OCI-LY1 (cell line): ENCODE measurements at regions not wholly inside any gene's neighbourhood (a gene's known extent, or its start where the extent isn't known, plus 50 kb on each side); places are given as distances from the start of the nearest gene placed in this dataset.

ENCODE experiments used
- H2AFZ ChIP-seq: fragments of 200-600 bp; sonication (generic), shearing (Covaris generic); 2 replicates; pipeline ENCODE4 v1.6.0; 2014; ENCODE audit warnings: antibody characterized with exemption, mild to moderate bottlenecking, low read length
- H3F3A ChIP-seq: fragments of 200-600 bp; sonication (generic), shearing (Covaris generic); 2 replicates; pipeline ENCODE4 v1.6.0; 2014; ENCODE audit warnings: mild to moderate bottlenecking, antibody characterized with exemption, low read length, moderate library complexity; ENCODE audit not compliant: insufficient read depth
- H3K27ac ChIP-seq: fragments of 200-600 bp; sonication (generic); 2 replicates; pipeline ENCODE4 v1.5.1; 2014; ENCODE audit warnings: low read length, mixed run types, mild to moderate bottlenecking, low read depth; ENCODE audit not compliant: poor library complexity, severe bottlenecking
- H3K27me3 ChIP-seq: fragments of 200-600 bp; sonication (generic); 2 replicates; pipeline ENCODE4 v1.6.0; 2014; ENCODE audit warnings: antibody characterized with exemption, mild to moderate bottlenecking, low read length, moderate library complexity; ENCODE audit not compliant: insufficient read depth
- H3K36me3 ChIP-seq: fragments of 200-600 bp; sonication (generic); 2 replicates; pipeline ENCODE4 v1.6.1; 2014; ENCODE audit warnings: mild to moderate bottlenecking, antibody characterized with exemption, low read length, moderate library complexity, mixed read lengths; ENCODE audit not compliant: insufficient read depth
- H3K4me1 ChIP-seq: fragments of 200-600 bp; sonication (generic); 2 replicates; pipeline ENCODE4 v1.5.1; 2014; ENCODE audit warnings: mild to moderate bottlenecking, low read length, moderate library complexity; ENCODE audit not compliant: insufficient read depth, severe bottlenecking
- H3K4me2 ChIP-seq: fragments of 200-600 bp; sonication (generic), shearing (Covaris generic); 2 replicates; pipeline ENCODE4 v1.6.1; 2014; ENCODE audit warnings: low read length
- H3K4me3 ChIP-seq: fragments of 200-600 bp; sonication (generic); 2 replicates; pipeline ENCODE4 v1.5.1; 2014; ENCODE audit warnings: low read length, low read depth, mild to moderate bottlenecking, mixed read lengths; ENCODE audit not compliant: poor library complexity, severe bottlenecking
- H3K79me2 ChIP-seq: fragments of 200-600 bp; shearing (Covaris generic); 2 replicates; pipeline ENCODE4 v1.6.1; 2016; ENCODE audit warnings: mixed run types, low read length, mixed read lengths; ENCODE audit not compliant: insufficient read depth
- H3K9ac ChIP-seq: fragments of 200-600 bp; sonication (generic), shearing (Covaris generic); 2 replicates; pipeline ENCODE4 v1.6.1; 2014; ENCODE audit warnings: mild to moderate bottlenecking, low read length, mixed read lengths
- H3K9me2 ChIP-seq: fragments of 200-600 bp; sonication (generic), shearing (Covaris generic); 2 replicates; pipeline ENCODE4 v1.6.1; 2014; ENCODE audit warnings: low read depth, mild to moderate bottlenecking, low read length, mixed read lengths
- H3K9me3 ChIP-seq: fragments of 200-600 bp; shearing (Covaris generic); 2 replicates; pipeline ENCODE4 v1.6.1; 2014; ENCODE audit warnings: low read length, mixed read lengths
- H4K20me1 ChIP-seq: fragments of 200-600 bp; sonication (generic), shearing (Covaris generic); 2 replicates; pipeline ENCODE4 v1.6.0; 2016; ENCODE audit warnings: mild to moderate bottlenecking, low read length; ENCODE audit not compliant: insufficient read depth
- CTCF ChIP-seq: fragments of 200-600 bp; sonication (generic), shearing (Covaris generic); IDR thresholded peaks from 2 replicates; pipeline ENCODE4 v1.5.1; 2017; ENCODE audit warnings: mild to moderate bottlenecking, antibody characterized with exemption, low read length, moderate library complexity, mixed read lengths
- EZH2 ChIP-seq: fragments of 200-600 bp; sonication (generic), shearing (Covaris generic); IDR thresholded peaks from 2 replicates; pipeline ENCODE4 v1.8.0; 2017; ENCODE audit warnings: borderline replicate concordance, mixed run types, mild to moderate bottlenecking, antibody characterized with exemption, low read length, moderate library complexity, mixed read lengths

GRCh38 chr2:107411267-107411666 is 415.4 kb upstream of the RGPD4 start:
- no peak overlapping the region for H3K9ac ChIP-seq
- no peaks in the 10 kb centered on the region for H3K9me3 ChIP-seq
- no peaks in the 10 kb centered on the region for H3K9me2 ChIP-seq
- H3K4me1 ChIP-seq = no peaks in the 10 kb centered on the region
- no peak overlapping the region for H2AFZ ChIP-seq
- no peak overlapping the region for H3K27ac ChIP-seq
- H3K36me3 ChIP-seq = no peaks in the 10 kb centered on the region
- TF ChIP-seq CTCF = no peak
- TF ChIP-seq EZH2 = no peak
- H4K20me1 ChIP-seq = no peaks in the 10 kb centered on the region
- no peaks in the 10 kb centered on the region for H3K27me3 ChIP-seq
- no peaks in the 10 kb centered on the region for H3K79me2 ChIP-seq
- H3K4me3 ChIP-seq = no peak overlapping the region
- no peak overlapping the region for H3K4me2 ChIP-seq
- no peaks in the 10 kb centered on the region for H3F3A ChIP-seq

DNA sequence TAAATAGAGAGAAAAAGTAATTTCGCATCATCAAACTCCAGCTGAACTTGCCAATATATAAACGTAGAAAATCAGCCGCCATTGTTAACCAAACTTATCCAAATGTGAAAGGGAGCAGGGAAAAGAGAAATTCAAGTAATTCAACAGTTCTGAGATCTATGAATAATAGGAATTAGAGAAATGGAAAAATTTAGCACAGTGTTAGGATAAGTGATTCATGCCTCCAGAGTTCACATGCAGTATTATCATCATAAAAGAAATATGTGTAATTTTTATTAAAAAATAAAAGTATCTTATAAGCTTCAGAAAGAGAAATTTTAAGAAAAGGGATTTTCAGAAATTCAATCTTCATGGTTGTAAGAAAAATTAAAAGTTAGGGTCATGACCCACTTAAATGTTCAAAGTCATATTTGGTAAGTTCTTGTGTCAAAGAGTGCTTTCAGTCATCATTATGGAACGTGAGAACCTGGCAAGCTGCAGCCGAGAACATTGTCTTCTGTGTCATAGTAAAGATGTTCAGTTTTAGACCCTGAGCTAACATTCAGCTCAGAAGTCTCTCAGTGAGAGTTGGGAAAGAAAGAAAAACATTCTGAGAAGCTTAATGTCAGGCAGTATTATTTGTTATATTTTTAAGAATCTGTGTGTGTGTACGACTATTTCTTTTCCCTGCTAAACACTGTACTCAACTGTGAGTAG is 414.3 kb upstream of the RGPD4 start:
- no peaks in the 10 kb centered on the region for H3K36me3 ChIP-seq
- no peaks in the 10 kb centered on the region for H3K9me3 ChIP-seq
- H3F3A ChIP-seq = no peaks in the 10 kb centered on the region
- H3K9ac ChIP-seq = no peak overlapping the region
- no peak overlapping the region for H3K4me3 ChIP-seq
- H3K79me2 ChIP-seq = no peaks in the 10 kb centered on the region
- H2AFZ ChIP-seq = no peak overlapping the region
- H3K27ac ChIP-seq = no peak overlapping the region
- H3K9me2 ChIP-seq = no peaks in the 10 kb centered on the region
- no peaks in the 10 kb centered on the region for H3K4me1 ChIP-seq
- H3K27me3 ChIP-seq = no peaks in the 10 kb centered on the region
- H3K4me2 ChIP-seq = no peak overlapping the region
- TF ChIP-seq EZH2 = no peak
- no peak for TF ChIP-seq CTCF
- no peaks in the 10 kb centered on the region for H4K20me1 ChIP-seq

DNA sequence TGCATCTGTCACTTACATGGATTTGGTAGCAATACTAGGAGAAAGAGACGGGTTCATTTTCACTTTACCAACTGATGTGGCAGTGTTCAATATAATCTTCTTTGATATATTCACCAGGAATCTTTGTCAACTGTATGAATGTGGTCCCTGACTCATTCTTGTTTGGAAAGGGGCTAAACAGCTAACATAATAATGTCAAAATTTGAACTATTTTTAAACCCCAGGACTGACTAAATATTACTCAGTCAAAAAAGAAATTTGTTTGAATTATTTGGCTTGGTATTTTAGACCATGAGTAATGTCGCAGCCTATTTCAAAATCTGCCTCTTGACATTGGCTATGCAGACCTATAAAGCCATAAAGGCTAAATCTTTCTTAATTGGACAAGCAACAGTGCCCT is 413.7 kb upstream of the RGPD4 start:
- H3K4me1 ChIP-seq = no peaks in the 10 kb centered on the region
- H3K79me2 ChIP-seq = no peaks in the 10 kb centered on the region
- no peak overlapping the region for H3K27ac ChIP-seq
- H3F3A ChIP-seq = no peaks in the 10 kb centered on the region
- no peaks in the 10 kb centered on the region for H3K9me2 ChIP-seq
- no peak overlapping the region for H3K4me3 ChIP-seq
- TF ChIP-seq EZH2 (no peak), CTCF (no peak)
- no peaks in the 10 kb centered on the region for H3K9me3 ChIP-seq
- no peaks in the 10 kb centered on the region for H3K27me3 ChIP-seq
- no peak overlapping the region for H2AFZ ChIP-seq
- H3K36me3 ChIP-seq = no peaks in the 10 kb centered on the region
- no peak overlapping the region for H3K4me2 ChIP-seq
- H4K20me1 ChIP-seq = no peaks in the 10 kb centered on the region
- H3K9ac ChIP-seq = no peak overlapping the region
